Fibroblast of the aortic adventitia (primary cell): ENCODE measurements at regions not wholly inside any gene's neighbourhood (a gene's known extent, or its start where the extent isn't known, plus 50 kb on each side); places are given as distances from the start of the nearest gene placed in this dataset.

Source experiments
- DNase-seq: peaks from one replicate; pipeline ENCODE4 v3.0.0-alpha.2; 2010; ENCODE audit warnings: low read depth
- H3K4me3 ChIP-seq: 2 replicates; pipeline ENCODE4 v1.5.1; 2011; ENCODE audit warnings: low read depth, mild to moderate bottlenecking, control low read depth, low read length, moderate library complexity
- TF ChIP-seq, protein P1 (sequence below): IDR thresholded peaks from 2 replicates; pipeline ENCODE4 v1.5.1; 2011; ENCODE audit warnings: mild to moderate bottlenecking, low read length, control low read depth, inconsistent platforms; ENCODE audit not compliant: insufficient read depth

DNA sequence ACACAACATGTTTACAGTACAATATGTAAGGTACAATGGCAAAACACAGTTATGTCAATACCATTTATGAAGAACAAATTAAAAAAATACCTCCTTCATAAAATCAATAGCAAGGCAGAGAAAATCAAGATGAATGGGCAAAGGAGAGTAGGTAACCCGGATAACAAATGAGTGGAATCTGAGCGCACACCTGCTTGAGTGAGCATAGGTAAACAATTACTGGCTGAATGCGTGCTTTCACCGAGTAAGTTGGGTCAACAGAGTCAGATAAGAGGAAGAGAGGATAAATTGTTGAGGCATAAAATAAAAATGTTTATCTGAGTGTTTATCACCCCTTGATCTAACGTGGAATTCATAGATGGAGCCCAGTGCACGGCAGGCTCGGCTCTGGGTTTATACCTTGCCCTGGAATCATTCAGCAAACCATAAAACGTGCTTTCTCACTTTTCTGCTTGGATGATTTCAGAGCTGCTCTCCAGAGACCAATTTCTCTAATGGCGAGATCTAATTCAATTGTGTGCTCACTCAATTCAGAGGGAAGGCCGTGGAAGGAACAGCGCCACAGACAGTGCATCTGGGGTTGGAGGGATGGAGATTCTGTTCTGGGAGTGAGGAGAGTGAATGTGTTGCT, 224.8 kb upstream of the MAP3K7 start:
- TF ChIP-seq, protein P1, sequence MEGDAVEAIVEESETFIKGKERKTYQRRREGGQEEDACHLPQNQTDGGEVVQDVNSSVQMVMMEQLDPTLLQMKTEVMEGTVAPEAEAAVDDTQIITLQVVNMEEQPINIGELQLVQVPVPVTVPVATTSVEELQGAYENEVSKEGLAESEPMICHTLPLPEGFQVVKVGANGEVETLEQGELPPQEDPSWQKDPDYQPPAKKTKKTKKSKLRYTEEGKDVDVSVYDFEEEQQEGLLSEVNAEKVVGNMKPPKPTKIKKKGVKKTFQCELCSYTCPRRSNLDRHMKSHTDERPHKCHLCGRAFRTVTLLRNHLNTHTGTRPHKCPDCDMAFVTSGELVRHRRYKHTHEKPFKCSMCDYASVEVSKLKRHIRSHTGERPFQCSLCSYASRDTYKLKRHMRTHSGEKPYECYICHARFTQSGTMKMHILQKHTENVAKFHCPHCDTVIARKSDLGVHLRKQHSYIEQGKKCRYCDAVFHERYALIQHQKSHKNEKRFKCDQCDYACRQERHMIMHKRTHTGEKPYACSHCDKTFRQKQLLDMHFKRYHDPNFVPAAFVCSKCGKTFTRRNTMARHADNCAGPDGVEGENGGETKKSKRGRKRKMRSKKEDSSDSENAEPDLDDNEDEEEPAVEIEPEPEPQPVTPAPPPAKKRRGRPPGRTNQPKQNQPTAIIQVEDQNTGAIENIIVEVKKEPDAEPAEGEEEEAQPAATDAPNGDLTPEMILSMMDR = no peak
- H3K4me3 ChIP-seq = no peak overlapping the region
- no peak for DNase-seq

DNA sequence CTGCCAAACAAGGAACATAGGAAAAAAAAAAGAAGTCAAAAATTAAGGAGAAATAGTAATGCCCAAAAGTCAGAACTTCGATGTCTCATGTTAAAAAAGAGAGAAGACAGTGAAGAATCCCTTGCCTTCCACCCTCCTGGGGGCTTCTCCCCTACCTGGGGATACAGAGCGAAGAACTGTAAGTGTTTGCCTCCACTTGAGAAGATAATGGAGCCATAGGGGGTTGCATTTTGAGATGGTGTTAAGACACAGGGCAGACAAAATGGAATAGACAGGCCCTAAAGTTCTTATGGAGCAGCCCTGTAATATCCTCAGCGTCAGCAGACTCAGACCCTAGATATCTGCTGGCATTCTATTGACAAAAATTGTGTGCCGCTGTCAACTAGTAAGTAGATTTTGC, 222.2 kb upstream of the MAP3K7 start:
- DNase-seq = no peak
- H3K4me3 ChIP-seq = no peak overlapping the region
- TF ChIP-seq, protein P1 = no peak

DNA sequence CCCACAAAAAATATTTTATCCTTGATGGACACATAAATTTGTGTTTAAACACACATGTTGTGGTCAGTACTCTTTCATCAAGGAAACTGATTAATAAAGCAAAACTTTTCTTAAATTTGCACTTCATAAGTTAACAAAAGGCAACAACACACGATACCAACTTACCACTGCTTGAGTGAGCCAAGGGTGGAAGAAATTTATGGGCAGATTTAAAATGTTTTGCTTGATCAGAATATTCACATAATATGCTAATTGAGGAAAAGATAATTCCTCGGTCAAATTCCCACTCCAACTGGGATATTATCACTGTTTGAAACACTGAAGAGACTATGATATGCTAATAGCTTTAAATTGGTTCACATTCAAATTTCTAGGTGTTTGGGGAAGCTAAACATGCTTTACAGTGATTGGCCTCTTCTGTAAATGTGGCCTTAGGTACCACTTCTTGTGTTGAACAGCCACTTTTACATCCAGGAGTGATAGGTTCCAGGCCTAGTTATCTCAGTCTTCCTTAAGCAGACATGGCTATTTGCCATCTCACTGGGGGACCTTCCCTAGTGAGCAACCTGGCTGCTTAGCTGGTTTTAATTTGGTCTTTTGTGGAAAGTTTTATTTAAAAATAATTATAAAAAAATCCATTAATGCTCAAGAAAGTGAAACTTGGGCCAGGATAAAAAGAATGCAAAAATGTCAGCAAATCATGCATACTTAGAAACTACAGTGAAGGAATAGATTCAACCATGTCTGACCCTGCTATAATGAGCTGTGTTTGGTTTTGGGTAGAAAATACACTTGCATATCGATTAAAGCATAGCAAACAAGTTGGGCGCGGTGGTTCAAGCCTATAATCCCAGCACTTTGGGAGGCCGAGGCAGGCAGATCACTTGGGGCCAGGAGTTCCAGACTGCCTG, 221.2 kb upstream of the MAP3K7 start:
- TF ChIP-seq, protein P1 = no peak
- DNase-seq = no peak
- no peak overlapping the region for H3K4me3 ChIP-seq

DNA sequence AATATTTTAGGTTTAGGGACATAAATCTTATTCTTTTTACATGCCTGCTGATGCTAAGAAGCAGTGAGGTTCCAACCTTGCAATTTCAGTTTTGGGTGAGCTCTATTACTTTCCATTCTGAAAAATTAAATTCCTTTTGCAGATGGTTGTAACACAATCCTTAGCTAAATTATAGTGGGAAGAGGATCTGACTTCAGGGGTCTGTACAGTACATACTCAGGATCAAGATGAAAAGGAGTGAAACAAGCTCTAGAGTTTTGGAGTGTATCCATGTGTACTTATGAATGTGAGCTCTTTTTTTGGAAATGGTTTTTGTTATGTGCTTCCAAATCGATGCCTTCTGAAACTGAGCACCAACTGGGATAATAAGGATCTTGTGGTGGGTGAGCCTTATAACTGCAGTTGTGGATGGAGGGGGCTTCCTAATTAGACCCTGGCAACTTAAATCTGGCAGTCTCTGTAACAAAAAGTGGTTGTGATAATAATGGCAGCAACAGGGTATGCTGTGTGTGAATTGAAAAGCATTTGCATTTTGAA, 218.8 kb upstream of the MAP3K7 start:
- no peak for DNase-seq
- no peak overlapping the region for H3K4me3 ChIP-seq
- TF ChIP-seq, protein P1 = no peak

DNA sequence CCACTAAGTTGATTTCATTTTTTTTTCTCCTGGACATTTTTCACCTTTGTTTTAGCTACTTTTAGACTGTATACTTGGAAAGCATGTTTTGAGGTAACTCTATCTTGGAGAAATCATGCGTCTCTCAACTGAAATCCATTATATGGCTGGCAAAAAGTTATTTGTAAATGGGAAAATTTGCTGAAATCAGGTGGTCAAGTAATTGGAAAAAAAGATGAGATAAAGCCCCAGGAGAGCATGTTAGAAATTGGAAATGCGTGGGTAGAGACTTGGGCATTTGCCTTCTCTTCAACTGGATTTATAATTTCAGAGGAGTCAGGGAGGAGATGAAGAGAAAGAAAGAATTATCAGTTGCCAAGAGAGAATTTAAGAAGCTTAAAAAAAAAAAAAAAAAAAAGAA, 217.1 kb upstream of the MAP3K7 start:
- H3K4me3 ChIP-seq = no peak overlapping the region
- TF ChIP-seq, protein P1 = no peak
- DNase-seq = no peak

DNA sequence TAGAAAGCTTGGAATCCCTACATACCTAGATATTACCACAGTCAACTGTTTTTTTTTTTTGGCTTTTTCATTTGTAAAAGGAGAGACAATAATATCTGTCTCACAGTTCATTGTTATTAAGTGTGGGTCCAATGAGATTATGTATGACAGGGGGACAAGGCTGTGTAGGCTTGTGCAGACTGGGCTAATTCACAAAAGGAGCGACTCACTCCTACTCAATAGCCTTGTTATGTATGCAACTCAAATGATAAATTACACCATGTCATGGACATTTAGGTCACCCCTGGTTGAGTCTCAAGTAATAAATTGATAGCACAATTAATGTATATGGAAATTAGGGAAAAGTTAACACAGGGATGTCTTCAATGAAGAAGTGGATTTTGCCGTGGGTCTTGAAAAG, 208.2 kb upstream of the MAP3K7 start:
- TF ChIP-seq, protein P1 = no peak
- no peak for DNase-seq
- H3K4me3 ChIP-seq = no peak overlapping the region
